B cell (primary cell): ENCODE measurements at regions not wholly inside any gene's neighbourhood (a gene's known extent, or its start where the extent isn't known, plus 50 kb on each side); places are given as distances from the start of the nearest gene placed in this dataset.

Source experiments
- EZH2 ChIP-seq: IDR thresholded peaks from 2 replicates; pipeline ENCODE4 v1.6.1; 2012; ENCODE audit warnings: borderline replicate concordance, low read depth, mild to moderate bottlenecking, moderate library complexity, low read length; ENCODE audit not compliant: insufficient read depth, poor library complexity, severe bottlenecking
- TF ChIP-seq, protein P1 (sequence below): fragments of 200-600 bp; IDR thresholded peaks from one replicate; pipeline ENCODE4 v1.8.0; 2022; ENCODE audit warnings: antibody characterized with exemption, mild to moderate bottlenecking

DNA sequence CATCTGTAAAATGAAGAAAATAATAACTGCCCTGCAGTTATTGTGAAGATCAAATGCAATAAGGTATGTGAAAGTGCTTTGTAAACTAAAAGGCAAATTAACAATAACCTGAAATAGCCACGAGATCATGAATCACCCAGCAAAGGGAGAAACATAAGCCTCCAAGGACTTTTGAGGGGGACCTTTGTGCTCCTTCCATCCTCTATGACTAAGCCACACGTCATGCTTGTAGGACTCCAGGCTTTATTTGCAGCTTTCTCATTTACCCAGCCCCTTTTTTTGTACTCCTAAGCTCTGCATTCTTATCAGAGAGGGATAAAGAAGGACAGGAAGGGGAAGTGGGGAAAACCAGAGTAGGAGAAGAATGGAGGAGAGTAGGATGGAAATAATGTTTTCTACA lies 115.1 kb downstream of the PROX1 start:
- TF ChIP-seq, protein P1, sequence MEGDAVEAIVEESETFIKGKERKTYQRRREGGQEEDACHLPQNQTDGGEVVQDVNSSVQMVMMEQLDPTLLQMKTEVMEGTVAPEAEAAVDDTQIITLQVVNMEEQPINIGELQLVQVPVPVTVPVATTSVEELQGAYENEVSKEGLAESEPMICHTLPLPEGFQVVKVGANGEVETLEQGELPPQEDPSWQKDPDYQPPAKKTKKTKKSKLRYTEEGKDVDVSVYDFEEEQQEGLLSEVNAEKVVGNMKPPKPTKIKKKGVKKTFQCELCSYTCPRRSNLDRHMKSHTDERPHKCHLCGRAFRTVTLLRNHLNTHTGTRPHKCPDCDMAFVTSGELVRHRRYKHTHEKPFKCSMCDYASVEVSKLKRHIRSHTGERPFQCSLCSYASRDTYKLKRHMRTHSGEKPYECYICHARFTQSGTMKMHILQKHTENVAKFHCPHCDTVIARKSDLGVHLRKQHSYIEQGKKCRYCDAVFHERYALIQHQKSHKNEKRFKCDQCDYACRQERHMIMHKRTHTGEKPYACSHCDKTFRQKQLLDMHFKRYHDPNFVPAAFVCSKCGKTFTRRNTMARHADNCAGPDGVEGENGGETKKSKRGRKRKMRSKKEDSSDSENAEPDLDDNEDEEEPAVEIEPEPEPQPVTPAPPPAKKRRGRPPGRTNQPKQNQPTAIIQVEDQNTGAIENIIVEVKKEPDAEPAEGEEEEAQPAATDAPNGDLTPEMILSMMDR, result no peak
- no peak for TF ChIP-seq EZH2
